ENCODE measurements at regions not wholly inside any gene's neighbourhood (a gene's known extent, or its start where the extent isn't known, plus 50 kb on each side); places are given as distances from the start of the nearest gene placed in this dataset.

DNA sequence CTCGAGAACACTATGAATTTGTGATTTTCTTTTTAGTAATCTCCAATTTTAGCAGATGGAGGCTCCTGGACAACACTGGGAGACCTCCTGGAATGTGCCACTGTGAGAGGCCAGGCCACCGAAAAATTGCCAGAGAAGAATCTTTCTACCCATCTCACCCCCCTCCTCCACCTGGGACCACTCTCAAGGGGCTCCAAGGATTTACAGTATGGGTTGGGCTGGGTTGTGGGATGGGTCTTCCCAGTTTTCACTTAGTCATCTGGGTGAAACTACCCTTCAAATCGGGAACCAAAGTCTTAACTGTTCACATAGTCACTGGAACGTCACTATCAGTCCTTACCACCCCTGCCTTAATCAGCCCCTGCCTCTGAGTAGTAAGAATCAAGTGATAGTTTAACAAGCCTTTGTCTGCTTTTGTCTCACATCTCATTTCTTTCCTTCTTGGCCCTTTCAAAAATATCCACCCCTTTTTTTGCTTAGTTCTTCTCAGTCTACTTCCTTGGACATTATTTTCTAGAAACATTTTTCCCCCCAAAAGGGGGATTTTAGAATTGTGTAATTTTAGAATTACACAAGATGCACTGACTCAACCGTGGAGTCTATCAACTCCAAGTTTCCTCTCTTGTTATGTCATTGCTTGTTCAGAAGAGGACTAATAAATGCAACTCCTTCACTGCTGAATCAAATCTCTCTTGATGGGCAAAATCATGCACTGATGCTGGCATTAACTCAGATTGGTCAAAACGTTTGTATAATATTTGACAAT lies 148.2 kb upstream of the MOCS1 start:
- TF ChIP-seq POLR2A (IDR thresholded peaks at IDR 0.05) = no peak
- TF ChIP-seq, protein P1, sequence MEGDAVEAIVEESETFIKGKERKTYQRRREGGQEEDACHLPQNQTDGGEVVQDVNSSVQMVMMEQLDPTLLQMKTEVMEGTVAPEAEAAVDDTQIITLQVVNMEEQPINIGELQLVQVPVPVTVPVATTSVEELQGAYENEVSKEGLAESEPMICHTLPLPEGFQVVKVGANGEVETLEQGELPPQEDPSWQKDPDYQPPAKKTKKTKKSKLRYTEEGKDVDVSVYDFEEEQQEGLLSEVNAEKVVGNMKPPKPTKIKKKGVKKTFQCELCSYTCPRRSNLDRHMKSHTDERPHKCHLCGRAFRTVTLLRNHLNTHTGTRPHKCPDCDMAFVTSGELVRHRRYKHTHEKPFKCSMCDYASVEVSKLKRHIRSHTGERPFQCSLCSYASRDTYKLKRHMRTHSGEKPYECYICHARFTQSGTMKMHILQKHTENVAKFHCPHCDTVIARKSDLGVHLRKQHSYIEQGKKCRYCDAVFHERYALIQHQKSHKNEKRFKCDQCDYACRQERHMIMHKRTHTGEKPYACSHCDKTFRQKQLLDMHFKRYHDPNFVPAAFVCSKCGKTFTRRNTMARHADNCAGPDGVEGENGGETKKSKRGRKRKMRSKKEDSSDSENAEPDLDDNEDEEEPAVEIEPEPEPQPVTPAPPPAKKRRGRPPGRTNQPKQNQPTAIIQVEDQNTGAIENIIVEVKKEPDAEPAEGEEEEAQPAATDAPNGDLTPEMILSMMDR (IDR thresholded peaks at IDR 0.05) = no peak

All from gastroesophageal sphincter (tissue), 3 donors.